Activated gamma-delta T cell treated with anti-CD3 and anti-CD28 coated beads, Interleukin-2, amount 50 U/mL, for 16 hours (primary cell): ENCODE measurements at regions not wholly inside any gene's neighbourhood (a gene's known extent, or its start where the extent isn't known, plus 50 kb on each side); places are given as distances from the start of the nearest gene placed in this dataset.
"Not testable (repeated sequence)": the region's sequence is repeated elsewhere in the genome, so short reads cannot be mapped to it uniquely, and the experiment has no call there.

Source experiments
- DNase-seq: peaks from one replicate; pipeline ENCODE4 v3.0.0-alpha.2; 2020; ENCODE audit warnings: low read depth

DNA sequence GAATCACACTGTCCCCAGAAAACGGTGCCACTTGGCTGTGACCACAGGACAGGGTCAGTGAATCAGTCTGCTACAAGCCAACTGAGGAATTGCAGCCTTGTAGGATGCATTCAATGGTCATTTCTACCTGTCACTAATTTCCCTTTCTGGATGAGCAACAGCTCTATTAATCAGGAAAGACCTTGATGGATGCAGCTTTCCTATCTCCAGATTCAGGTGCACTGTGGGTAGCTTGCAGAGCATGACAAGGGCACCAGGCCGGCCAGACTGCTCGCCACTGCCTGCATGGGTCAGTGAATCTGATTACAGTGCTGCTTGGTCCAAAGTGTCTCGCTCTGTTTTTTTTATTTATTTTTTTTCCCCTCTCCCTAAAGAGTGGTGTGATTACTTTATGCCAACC is 506.8 kb upstream of the AUTS2 start:
- DNase-seq, result no peak

GRCh38 chr7:69095127-69095526 is 503.1 kb upstream of the AUTS2 start:
- no peak for DNase-seq

- no peak for DNase-seq
Measured at GRCh38 chr7:69095649-69096048, 502.6 kb upstream of the AUTS2 start.

- no peak for DNase-seq
Measured at GRCh38 chr7:69104023-69104422, 494.3 kb upstream of the AUTS2 start.

- no peak for DNase-seq
Measured at GRCh38 chr7:69105092-69105491, 493.2 kb upstream of the AUTS2 start.

DNA sequence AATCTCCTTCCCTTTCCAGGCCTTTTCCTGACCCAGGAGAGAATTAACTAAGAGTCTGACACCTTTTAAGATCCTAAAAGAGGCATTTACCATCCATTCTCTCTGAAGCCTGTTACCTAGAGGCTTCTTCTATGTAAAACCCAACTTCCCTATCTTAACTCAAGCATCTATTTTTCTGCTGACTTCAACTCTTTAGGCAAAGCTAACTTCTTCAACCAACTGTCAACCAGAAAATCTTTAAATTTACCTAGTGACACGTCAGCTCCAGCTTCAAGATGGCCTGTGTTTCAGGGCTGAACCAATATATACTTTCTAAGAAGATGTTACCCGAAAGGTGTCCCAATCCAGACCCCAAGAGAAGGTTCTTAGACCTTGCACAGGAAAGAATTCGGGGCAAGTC is 492.3 kb upstream of the AUTS2 start:
- no peak for DNase-seq

GRCh38 chr7:69106449-69106848 is 491.8 kb upstream of the AUTS2 start:
- not testable (repeated sequence) for DNase-seq

GRCh38 chr7:69106946-69107345 is 491.3 kb upstream of the AUTS2 start:
- DNase-seq, result not testable (repeated sequence)

DNA sequence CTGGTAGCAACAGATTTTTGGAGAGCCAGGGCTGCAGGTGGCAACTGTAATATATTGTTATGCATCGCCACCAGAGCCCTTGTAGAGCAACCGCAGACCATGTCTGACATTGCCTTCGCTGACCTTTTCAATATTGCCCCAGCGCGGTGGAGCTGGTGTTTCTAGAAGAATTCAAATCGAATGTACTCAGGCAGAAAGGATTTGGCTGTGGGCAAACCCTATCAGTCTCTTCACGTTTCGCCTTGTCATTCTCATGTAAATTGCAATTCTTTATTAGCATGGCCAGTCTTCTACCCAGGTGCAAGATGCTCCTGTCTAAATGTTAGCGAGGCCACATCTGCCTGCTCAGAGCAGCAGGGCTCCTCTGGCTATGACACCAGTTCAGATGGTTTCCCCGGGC is 490.2 kb upstream of the AUTS2 start:
- no peak for DNase-seq

DNA sequence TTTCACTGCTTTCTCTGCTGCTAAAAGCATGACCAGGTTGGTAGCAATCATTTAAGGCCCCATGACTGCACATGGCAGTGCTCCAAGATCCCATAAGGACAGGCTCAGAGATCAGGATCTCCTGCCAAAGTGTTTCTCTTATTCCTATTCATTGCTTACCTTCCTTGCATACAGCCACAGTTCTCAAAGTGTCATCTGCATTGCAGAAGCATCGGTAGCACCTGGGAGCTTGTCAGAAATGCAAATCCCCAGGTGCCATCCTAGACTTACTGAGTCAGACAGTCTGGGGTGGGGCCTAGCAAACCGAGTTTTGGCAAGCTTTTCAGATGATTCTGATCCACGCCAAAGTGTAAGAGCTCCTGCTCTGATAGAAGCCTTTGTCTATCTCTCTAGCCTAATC is 489.0 kb upstream of the AUTS2 start:
- no peak for DNase-seq

GRCh38 chr7:69109879-69110278 is 488.4 kb upstream of the AUTS2 start:
- no peak for DNase-seq

DNA sequence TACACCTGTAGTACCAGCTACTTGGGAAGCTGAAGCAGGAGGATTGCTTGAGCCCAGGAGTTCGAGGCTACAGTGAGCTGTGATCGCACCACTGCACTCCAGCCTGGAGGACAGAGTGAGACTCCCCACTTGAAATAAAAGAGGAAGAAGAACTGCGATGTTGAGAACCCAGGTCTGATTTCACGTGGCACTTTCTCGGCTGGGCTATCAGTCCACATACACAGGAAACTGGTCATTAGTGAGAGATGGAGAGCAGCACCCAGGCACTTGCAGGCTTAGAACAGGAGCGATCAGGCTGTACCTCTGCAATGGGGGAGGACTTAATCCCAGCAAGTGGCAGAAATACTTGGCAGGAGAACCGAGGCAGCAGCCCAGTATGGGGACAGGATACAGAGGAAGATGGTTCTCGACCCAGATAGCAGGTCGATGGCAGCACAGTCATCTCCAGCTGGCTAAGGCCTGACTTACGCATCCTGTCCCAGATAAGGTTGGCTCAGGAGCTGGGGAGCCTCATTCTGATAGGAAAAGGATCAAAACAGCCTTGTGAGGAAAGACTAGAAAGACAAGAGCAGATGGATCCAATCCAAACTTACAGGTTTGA is 487.7 kb upstream of the AUTS2 start:
- no peak for DNase-seq

- no peak for DNase-seq
Measured at GRCh38 chr7:69114374-69114773, 483.9 kb upstream of the AUTS2 start.

DNA sequence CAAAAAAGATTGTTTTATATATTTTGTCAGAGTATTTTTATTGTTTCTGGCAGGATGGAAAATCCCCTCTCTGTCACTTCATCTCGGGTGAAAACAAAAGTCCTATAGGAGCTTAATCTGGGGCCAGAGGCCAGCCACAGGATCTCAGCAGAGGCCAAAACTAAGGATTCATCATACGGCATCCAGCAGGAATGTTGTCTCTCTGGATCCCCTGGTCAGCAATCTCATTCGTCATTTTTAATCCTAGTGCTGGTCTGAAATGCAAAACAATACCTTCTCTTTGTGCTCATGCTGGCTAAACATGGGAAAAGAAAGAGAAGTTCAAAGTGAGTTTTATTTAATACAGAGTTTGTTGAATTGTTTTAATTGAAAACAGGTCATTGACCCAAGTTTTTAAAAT is 482.5 kb upstream of the AUTS2 start:
- no peak for DNase-seq

- not testable (repeated sequence) for DNase-seq
Measured at GRCh38 chr7:69116196-69116595, 482.1 kb upstream of the AUTS2 start.

- no peak for DNase-seq
Measured at GRCh38 chr7:69122953-69123352, 475.3 kb upstream of the AUTS2 start.

GRCh38 chr7:69126896-69127479 is 471.3 kb upstream of the AUTS2 start:
- no peak for DNase-seq

DNA sequence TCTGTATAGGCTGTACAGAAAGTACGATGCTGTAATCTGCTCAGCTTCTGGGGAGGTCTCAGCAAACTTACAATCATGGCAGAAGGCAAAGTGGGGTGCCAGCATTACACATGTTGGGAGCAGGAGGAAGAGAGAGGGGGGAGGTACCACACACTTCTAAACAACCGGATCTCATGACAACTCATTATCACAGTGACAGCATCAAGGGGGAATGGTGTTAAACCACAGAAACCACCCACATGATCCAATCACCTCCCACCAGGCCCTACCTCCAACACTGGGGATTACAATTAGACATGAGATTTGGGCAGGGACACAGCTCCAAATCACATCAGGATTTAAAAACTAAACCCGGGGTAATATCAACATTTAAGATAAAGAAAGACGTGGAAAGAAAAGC is 468.8 kb upstream of the AUTS2 start:
- DNase-seq, result no peak

GRCh38 chr7:69129951-69130350 is 468.3 kb upstream of the AUTS2 start:
- DNase-seq, result no peak

- no peak for DNase-seq
Measured at GRCh38 chr7:69130396-69130795, 467.9 kb upstream of the AUTS2 start.

DNA sequence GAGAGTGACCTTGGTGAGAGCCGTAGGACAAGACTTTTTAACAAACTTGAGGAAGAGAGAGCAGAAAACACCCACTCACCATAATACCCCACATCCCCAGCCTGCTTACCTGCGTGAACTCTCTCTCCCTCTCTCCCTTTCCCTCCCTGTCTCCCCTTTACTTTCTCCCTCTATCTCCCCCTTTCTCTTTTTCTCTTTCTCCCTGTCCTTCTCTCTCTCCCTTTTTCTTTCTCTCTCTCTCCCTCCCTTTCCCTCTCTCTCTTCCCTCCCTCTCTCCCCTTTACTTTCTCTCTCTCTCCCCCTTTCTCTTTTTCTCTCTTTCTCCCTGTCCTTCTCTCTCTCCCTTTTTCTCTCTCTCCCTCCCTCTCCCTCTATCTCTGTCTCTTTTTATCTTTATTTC is 464.0 kb upstream of the AUTS2 start:
- DNase-seq, result no peak

GRCh38 chr7:69147631-69148030 is 450.6 kb upstream of the AUTS2 start:
- DNase-seq, result no peak

DNA sequence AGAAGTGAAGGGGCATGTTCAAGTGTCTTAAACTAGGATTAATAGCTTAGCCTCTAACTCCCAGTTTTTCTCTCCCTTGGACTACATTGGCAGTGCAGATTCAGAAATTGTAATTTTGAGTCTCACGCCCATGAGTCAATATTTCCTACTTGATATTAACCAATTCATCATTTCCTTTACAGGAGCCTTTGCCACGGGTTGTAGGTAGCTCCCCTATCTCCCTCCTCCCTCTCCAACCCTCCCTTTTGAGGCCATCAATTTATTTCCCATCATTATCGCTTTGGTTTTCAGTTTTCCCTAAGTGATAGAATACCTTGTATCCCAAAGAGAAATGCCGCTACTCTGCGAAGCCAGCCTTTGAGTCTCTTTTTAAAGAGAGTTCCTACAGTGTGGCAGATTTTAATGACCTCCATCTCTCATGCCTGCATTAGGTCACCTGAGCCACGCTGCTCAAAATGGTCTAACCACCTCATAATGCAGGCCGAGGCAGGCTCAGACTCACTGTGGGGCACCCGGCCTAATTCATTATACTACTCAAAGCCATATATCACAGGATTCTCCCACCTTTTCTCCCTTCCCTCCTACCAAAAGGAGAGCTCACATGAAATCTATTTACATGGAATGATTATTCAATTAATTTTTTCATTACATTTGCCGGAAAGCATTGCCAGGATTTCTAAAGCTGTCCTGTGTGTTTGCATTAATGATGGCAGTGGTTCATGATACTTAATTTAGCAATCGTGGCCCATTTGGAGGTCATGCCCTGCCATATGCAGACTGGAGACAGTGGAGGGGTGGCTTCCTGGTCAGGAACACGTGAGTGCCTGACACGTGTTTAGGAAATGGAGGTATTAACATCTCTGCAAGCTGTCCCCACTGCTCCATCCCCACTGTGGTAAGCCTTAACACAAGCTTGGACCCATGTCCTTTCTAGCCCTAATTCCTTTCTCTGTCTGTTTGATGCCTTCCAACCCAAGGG is 448.2 kb upstream of the AUTS2 start:
- DNase-seq, result no peak
